GM12891 (cell line): ENCODE measurements at regions not wholly inside any gene's neighbourhood (a gene's known extent, or its start where the extent isn't known, plus 50 kb on each side); places are given as distances from the start of the nearest gene placed in this dataset.
"Not testable (repeated sequence)": the region's sequence is repeated elsewhere in the genome, so short reads cannot be mapped to it uniquely, and the experiment has no call there.

Experiments
- DNase-seq: peaks from one replicate; pipeline ENCODE4 v3.0.0; 2011; ENCODE audit warnings: low spot score; ENCODE audit not compliant: insufficient read length
- FAIRE-seq: peaks from 2 replicates; lab custom pipeline; 2011; peaks lifted over from hg19 to GRCh38; lab: Jason Lieb, UNC
- PAX5 ChIP-seq: IDR thresholded peaks from 2 replicates; pipeline ENCODE4 v1.6.1; 2011; ENCODE audit warnings: low read length, moderate library complexity, mild to moderate bottlenecking; ENCODE audit not compliant: insufficient read depth, severe bottlenecking
- POLR2A ChIP-seq: IDR thresholded peaks from 2 replicates; pipeline ENCODE4 v1.6.1; 2011; ENCODE audit warnings: low read depth, low read length, control low read depth
- TAF1 ChIP-seq: IDR thresholded peaks from 2 replicates; pipeline ENCODE4 v1.6.1; 2011; ENCODE audit warnings: low read depth, low read length, control low read depth

DNA sequence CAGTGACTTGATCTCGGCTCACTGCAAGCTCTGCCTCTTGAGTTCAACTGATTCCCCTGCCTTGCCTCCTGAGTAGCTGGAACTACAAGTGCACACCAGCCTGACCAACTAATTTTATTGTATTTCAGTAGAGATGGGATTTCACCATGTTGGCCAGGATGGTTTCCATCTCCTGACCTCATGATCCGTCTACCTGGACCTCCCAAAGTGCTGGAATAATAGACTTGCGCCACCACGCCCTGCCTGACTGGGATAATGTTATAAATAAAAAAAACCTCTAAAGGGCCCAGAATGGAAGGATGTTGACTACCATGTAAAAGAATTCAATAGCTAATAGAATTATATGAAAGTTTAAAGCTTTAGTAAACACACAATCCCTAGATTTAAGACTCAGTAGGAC is 91.9 kb downstream of the TSPY10 start:
- TF ChIP-seq POLR2A = no peak
- DNase-seq (no peak), FAIRE-seq (no peak)

DNA sequence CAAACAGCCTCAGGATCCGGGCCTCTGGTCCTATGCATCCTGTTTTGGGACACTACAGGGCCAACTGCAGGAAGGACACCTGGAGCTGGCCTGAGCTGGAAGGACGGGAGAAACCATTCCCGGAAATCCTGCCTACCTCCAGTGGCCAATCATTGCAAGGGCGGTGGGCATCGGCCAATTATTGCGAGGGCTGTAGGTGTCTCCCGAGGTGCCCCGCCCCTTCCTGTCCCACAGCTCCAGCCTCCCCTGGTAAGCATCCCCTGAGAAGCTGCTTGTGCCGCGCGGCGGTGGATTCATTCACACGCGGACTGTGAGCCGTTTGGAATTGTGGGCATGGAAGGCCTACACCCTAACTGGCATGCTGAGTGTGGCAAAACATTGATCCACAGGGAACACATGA is 95.5 kb downstream of the TSPY10 start:
- DNase-seq (no peak), FAIRE-seq (no peak)
- TF ChIP-seq TAF1 = no peak
- no peak for TF ChIP-seq PAX5

DNA sequence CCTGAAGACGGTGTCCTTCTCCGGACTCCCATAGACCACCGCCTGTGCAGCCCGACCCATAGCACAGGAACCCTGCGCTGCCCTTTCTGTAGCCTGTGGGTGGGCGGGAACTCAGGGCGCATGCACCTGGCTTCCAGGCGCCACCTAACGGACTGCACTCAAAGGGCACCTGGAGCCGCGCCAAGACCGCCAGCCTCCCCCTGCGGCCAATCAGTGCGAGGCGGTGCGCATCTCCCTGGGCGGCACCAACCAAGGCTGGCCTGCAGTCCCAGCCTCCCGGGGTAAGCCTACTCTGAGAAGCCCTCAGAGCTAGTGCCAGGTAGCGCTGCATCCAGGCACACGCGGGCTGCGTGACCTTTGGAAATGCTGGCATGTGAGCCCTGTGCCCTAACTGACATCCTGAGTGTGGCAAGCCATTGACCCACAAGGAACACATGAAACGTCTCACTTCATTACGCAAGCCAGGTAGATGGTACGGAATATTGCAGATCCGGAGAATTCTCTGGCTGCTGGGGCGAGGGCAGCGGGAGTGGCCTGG is 113.0 kb downstream of the TSPY10 start:
- DNase-seq, FAIRE-seq: not testable (repeated sequence)

DNA sequence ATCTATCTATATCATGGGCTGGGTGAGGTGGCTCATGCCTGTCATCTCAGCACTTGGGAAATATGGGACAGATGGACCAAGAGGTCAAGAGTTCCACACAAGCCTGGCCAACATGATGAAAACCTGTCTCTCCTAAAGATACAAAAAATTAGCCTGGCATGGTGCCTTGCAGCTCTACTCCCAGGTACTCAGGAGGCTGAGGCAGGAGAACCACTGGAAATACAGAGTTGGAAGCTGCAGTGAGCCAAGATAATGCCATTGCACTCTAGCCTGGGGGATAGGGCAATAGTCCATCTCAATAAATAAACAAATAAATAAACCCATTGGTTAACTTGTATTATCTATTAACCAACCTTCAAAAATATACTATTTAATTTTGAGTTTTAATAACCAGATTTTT is 138.5 kb downstream of the TSPY10 start:
- not testable (repeated sequence) for DNase-seq, FAIRE-seq

DNA sequence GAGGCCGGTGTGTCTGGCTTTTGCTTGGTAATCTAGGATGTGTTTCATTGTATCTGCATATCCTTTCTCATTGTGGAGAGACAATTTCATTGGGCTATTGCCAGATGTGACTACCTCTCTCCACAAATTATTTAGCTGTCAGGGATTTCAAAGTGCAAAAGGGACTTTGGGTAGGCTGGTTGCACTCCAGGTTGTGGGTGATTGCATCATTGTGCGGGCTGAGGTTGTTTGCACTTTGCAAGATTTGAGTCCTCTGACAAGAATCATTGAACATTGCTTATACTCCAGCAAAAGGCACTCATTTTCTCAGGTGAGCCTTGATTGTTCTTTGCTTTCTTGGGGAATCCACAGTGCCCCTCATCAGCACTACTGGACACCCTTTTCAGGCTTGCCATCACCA is 164.8 kb downstream of the TSPY10 start:
- DNase-seq, FAIRE-seq: not testable (repeated sequence)

DNA sequence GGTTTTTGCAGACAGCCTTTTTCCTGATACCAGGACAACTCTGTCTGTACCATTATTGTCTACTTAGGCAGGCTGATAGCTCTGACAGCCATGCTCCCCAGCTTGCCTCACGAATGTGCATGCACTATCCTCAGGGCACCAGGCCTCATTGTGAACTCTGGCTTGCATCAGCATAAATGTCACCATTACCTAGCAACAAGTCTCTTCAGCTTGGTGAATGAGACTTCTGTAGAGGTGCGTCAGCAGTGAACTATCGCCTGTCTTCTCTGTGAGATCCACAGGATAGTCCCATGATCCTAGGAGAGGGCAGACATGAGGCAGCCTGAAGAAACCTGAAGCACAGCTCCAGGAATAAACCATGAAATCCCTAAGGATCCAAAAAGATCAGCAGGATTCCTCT is 189.3 kb downstream of the TSPY10 start:
- FAIRE-seq, DNase-seq: not testable (repeated sequence)

DNA sequence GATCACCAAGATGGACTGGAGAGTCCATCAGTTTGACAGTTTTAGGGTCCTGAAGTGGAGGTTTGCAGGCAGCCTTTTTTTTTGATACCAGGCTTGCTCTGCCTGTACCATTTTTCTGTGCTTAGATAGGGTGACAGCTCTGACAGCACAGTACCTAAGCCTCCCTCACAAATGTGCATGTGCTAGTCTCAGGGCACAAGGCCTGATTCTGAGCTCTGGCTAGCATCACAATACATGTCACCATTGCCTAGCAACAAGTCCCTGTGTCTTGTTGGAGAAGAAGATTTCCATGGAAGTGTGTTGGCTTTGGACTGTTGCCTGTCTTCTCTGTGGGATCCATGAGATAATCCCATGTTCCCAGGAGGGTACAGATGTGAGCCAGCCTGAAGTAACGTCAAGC is 191.1 kb downstream of the TSPY10 start:
- DNase-seq = not testable (repeated sequence)
- peak; percentile 76 for FAIRE-seq

DNA sequence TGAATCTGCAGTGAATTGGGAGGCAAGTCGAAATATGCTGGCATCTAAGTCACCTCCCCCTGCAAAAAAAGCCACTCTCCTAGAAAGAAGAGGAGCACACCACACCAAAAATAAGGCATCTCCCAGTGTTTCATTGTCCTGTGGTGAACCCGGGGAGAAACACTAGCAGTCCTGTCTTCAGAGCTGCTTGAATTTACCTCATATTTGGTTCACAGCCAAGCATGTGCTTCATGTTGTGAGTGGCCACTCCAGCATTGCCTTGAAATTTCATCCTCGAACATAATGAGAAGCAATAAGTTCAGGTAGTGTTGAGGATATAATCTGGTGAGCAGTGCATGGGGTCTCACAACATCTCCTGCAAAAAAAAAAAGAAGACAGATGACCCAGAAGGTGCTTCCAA is 191.9 kb downstream of the TSPY10 start:
- not testable (repeated sequence) for DNase-seq

DNA sequence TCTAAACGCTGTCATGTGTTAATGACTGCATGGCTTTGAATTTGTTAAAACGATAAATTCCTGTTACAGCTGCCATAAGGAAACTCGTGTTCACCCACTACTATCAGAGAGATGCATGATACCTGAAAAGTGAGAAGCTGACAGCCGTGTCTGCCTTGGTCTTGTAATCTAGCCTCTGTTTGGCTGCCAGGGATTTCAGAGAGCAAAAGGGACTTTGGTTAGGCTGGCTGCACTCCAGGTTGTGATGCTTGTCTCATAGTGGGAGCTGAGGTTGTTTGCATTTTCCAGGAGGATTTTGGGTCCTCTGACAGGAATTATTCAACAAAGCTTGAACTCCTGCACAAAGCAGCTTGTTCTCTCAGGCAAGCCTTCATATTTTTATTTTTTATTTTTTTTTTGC is 209.9 kb downstream of the TSPY10 start:
- not testable (repeated sequence) for DNase-seq, FAIRE-seq

More for the DNA sequence above, 191.9 kb downstream of the TSPY10 start:
- FAIRE-seq = not testable (repeated sequence)

DNA sequence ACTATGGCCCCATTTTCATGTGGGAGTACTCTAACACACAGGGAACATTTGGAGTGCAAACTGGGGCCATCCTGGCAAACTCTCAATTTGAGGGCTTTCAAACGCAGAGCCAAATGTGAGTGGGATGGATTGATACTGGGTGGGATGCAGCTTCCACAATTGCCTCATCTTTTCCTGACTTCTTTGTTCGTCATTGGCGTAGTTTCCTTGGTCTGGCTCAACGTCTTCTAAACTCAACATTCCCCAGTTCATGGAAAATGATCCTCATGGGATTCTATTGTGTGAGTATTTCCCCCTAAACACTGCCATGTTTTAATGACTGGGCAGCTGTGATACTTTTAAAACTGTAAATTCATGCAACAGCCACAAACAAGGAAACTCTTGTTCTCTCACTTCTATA is 228.3 kb downstream of the TSPY10 start:
- FAIRE-seq = peak; percentile 71
- not testable (repeated sequence) for DNase-seq

DNA sequence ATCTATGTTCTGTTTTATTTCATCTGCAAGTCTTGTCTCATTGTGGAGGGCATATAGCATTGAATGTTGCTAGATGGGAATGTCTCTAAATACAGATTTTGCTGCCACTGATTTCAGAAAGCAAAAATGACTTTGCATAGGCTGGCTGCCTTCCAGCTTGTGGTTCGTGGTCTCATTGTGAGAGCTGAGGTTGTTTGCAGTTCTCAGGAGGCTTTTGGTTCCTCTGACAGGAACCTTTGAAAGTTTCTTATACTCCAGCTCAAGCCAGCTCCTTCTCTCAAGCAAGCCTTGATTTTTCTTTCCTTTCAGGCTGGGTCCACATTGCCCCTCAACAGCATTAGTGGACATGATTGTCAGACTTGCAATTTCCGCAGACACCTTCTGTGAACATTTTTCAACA is 229.8 kb downstream of the TSPY10 start:
- FAIRE-seq = peak; percentile 72
- DNase-seq = not testable (repeated sequence)

DNA sequence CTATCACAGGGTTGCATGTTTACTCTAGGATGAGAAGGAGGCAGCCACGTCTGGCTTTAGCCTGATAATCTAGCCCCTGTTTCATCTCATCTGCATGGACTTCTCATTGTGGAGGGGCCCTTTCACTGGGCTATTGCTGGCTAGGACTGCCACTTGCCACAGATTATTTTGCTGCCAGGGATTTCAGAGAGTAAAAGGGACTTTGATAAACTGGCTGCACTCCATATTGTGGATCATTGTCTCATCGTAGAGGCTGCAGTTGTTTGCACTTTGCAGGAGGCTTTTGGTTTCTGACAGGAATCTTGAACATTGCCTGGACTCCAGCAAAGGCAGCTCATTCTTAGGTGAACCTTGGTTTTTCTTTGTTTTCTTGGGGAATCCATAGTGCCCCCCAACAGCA is 234.8 kb downstream of the TSPY10 start:
- not testable (repeated sequence) for FAIRE-seq, DNase-seq

DNA sequence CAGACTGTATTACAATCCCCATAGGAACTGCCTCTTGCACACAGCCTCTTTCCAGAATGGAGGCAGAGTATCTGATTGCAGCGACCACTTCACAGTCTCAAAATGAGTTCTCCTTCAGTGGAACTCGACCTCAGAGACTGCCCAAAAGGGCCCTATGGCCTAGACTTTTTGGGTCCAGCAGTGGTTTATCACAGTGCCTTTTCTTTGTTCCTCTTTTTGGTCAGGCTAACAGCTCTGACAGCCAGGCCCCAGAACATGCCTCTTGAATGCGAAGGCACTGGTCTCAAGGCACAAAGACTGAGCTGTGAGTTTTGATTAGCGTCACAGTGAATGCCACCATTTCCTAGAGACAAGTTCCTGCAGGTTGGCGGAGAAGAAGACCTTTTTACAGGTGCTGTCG is 241.6 kb downstream of the TSPY10 start:
- FAIRE-seq = peak; percentile 95

DNA sequence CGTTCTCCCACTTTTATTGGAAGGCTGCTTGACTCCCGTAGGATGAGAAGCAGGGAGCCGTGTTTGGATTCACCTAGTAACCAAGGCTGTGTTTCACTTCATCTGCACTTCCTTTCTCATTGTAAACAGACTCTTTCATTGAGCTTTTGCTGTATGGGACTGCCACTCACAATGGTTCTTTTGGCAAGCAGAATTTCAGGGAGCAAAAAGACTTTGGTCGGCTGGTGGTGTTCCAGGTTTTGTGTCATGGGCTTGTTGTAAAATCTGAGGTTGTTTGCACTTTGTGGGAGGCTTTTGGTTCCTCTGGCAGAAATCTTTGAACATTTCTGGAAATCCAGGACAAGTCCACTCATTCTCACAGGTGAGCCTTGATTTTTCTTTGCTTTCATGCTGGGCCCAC is 243.4 kb downstream of the TSPY10 start:
- not testable (repeated sequence) for FAIRE-seq, DNase-seq

More for the DNA sequence above, 241.6 kb downstream of the TSPY10 start:
- DNase-seq = not testable (repeated sequence)

DNA sequence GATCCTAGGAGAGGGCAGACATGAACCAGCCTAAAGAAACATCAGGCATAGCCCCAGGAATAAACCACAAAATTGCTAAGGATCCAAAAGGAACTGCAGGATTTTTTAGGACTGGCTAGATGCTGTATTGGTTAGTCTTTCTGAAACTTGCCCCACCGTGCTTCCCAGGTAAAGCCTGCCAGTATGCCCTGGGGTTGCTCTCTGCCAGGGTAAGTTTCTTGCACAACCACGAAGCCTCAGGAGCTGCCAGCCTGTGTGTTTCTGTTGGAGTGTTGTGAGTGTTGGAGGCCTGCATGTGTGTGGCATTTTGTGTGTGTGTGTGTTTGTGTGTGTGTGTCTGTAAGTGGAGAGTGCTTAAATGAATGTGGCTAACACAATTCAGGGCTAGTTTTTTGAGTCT is 244.4 kb downstream of the TSPY10 start:
- not testable (repeated sequence) for FAIRE-seq, DNase-seq

DNA sequence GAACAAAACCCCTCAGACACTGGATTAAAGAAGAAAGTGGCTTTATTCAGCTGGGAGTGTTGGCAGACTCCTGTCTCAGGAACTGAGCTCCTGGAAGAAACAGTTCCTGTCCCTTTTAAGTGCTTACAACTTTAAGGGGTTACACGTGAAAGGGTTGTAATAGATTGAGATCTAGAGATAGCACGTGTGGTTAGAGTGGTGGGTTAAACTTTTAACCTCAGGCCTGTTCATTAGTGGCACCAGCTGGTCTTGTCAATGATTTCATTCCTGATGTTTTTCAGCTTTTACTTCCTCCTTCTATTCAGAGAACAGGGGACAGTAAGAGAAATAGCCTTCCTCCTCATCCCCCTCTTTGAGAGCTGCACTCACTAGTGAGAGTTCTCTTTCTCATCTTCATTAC is 247.1 kb downstream of the TSPY10 start:
- not testable (repeated sequence) for DNase-seq, FAIRE-seq

DNA sequence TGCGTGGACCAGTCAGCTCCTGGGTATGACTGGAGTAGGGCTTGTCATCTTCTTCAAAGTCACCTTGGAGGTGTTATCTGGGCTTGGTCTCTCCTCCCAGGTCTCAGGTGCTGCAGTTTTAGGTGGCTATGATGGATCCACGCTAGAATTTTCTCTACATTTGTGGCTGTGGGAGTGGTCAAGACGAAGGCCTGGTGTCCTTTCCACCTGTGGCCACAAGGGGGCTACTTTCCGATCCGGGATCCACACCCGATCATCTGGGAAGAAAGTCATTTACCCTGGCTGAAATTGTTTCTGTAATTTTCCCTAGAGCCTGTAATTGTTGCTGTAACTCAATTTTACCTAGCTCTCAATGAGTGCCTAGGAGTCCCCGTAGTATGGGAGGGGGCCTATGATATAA is 248.0 kb downstream of the TSPY10 start:
- DNase-seq = not testable (repeated sequence)
- peak; percentile 76 for FAIRE-seq

DNA sequence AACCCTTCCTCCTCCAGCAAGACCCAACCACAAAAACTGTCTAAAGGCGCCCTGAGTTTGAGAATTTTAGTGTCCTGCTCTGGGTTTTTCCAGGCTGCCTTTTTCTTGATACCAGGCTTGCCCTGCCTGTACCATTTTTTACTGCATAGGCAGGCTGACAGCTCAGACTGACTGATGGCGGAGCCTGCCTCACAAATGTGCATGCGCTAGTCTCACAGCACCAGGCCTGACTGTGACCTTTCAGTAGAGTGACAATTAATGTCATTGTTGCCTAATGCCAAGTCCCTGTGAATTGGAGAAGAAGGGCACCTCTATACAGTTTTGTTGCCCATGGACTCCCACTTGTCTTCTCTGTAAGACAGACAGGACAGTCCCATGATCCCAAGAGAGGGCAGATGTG is 253.9 kb downstream of the TSPY10 start:
- FAIRE-seq, DNase-seq: not testable (repeated sequence)

DNA sequence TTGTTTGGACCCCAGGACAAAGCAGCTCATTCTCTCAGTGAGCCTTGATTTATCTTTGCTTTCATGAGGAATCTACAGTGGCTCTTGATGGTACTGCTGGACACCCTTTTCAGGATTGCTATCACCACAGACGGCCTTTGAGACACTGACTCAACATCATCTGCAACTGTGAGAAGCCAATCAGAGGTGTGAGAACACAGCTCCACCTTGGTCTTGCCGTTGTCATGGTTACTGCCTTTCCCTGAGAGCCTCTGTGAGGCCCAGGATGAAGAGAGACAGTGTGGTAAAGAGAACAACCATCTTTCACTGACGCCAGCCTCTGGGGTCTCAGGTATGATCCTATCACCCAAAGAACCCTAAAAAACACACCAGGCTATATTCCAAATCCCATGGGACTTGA is 270.2 kb downstream of the TSPY10 start:
- FAIRE-seq, DNase-seq: not testable (repeated sequence)
